Right lobe of liver (tissue), 6 donors: ENCODE measurements at regions not wholly inside any gene's neighbourhood (a gene's known extent, or its start where the extent isn't known, plus 50 kb on each side); places are given as distances from the start of the nearest gene placed in this dataset.

Source experiments
- ATAC-seq, 4 donors: fragments of 200-7000 bp; cut with Tn5 transposase; one replicate each; pipeline ENCODE4 v1.9.1; 2020; ENCODE audit warnings: mild to moderate bottlenecking in 4 of 4, moderate library complexity in 4 of 4
- DNase-seq, 3 donors: peaks; one replicate each; pipeline ENCODE4 v3.0.0-alpha.2; 2020
- H3K27ac ChIP-seq, 3 donors: fragments of 200-600 bp; one replicate each; pipeline ENCODE4 v1.8.0; 2022
- H3K27me3 ChIP-seq, 2 donors: fragments of 200-600 bp; one replicate each; pipeline ENCODE4 v1.8.0; 2022
- H3K36me3 ChIP-seq, 4 donors: fragments of 200-600 bp; sonication (generic) in 1 of 4; one replicate each; pipeline versions ENCODE4 v1.5.1 to v1.8.0; 2017 to 2022; ENCODE audit warnings: control low read depth in 1 of 4
- H3K4me1 ChIP-seq, 4 donors: fragments of 200-600 bp; sonication (generic) in 1 of 4; one replicate each; pipeline versions ENCODE4 v1.5.1 to v1.8.0; 2017 to 2022; ENCODE audit warnings: control low read depth in 1 of 4
- H3K4me3 ChIP-seq, 3 donors: fragments of 200-600 bp; one replicate each; pipeline ENCODE4 v1.8.0; 2022
- H3K9me3 ChIP-seq, 4 donors: fragments of 200-600 bp; sonication (generic) in 1 of 4; one replicate each; pipeline versions ENCODE4 v1.5.1 to v1.8.0; 2017 to 2022; ENCODE audit warnings: control low read depth in 1 of 4
- POLR2A ChIP-seq: fragments of 450-650 bp; IDR thresholded peaks from one replicate; pipeline ENCODE4 v1.6.1; 2017; ENCODE audit warnings: antibody characterized with exemption, mild to moderate bottlenecking
- WGBS: methylation state at CpG from one replicate; pipeline ENCODE4 v1.1.6; 2018; ENCODE audit warnings: low coverage, low lambda C conversion rate; ENCODE audit not compliant: insufficient coverage; ENCODE audit errors: missing lambda C conversion rate; 5-methylcytosine and 5-hydroxymethylcytosine counted together
- intact Hi-C, 2 donors: fragments of 100-400 bp; cut with DNase I; formaldehyde crosslinking; loops; one replicate each; pipeline versions ENCODE4 v1.11.2 to v1.14.1; 2022
- TF ChIP-seq, protein P1 (sequence below), 4 donors: fragments of 200-600 bp in 3 of 4; fragments of 450-650 bp in 1 of 4; IDR thresholded peaks; one replicate each; pipeline versions ENCODE4 v1.5.1 to v1.8.0; 2016 to 2022; ENCODE audit warnings: antibody characterized with exemption in 4 of 4, mild to moderate bottlenecking in 2 of 4
- donor health status: DM: no; HTN: yes; CAD: no.
- donor health status: DM: no; HTN: no; CAD: no.
- donor health status: DM: no; HTN: no; CAD: no.
- donor health status: DM: no; HTN: yes; CAD: no.
- donor health status: DM: no; HTN: yes; CAD: no.

DNA sequence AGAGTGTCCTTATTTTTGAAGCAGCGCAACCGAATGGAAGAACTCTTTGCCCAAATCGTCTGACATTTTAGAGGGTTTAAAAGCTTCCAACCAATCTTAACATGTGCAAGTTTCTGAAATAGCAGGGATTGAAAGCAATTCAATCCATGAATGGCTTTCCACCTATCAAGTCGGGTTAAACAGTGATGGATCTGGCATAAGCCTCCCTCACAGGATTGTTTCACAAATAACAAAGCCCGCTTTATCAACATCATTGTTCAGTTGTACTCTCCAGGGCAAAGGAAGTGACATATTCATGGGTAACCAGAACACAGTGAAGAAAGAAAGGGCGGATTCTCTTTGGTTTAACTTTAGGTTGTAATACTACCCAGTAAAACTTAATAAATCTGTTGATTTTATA is 497.3 kb downstream of the MTRR start:
- intact Hi-C loops, result no loop called here
- Histone ChIP-seq H3K4me1 (no peaks in the 10 kb centered on the region), H3K4me3 (no peak overlapping the region), H3K27me3 (no peaks in the 10 kb centered on the region), H3K36me3 (no peaks in the 10 kb centered on the region), H3K9me3 (no peaks in the 10 kb centered on the region), H3K27ac (no peak overlapping the region)
- no peak for ATAC-seq
- DNase-seq, result no peak
- TF ChIP-seq POLR2A, result no peak
- TF ChIP-seq, protein P1, sequence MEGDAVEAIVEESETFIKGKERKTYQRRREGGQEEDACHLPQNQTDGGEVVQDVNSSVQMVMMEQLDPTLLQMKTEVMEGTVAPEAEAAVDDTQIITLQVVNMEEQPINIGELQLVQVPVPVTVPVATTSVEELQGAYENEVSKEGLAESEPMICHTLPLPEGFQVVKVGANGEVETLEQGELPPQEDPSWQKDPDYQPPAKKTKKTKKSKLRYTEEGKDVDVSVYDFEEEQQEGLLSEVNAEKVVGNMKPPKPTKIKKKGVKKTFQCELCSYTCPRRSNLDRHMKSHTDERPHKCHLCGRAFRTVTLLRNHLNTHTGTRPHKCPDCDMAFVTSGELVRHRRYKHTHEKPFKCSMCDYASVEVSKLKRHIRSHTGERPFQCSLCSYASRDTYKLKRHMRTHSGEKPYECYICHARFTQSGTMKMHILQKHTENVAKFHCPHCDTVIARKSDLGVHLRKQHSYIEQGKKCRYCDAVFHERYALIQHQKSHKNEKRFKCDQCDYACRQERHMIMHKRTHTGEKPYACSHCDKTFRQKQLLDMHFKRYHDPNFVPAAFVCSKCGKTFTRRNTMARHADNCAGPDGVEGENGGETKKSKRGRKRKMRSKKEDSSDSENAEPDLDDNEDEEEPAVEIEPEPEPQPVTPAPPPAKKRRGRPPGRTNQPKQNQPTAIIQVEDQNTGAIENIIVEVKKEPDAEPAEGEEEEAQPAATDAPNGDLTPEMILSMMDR (IDR thresholded peaks at IDR 0.05), result no peak
- 47% methylated on average over 6 of the region's 6 CpGs for WGBS

DNA sequence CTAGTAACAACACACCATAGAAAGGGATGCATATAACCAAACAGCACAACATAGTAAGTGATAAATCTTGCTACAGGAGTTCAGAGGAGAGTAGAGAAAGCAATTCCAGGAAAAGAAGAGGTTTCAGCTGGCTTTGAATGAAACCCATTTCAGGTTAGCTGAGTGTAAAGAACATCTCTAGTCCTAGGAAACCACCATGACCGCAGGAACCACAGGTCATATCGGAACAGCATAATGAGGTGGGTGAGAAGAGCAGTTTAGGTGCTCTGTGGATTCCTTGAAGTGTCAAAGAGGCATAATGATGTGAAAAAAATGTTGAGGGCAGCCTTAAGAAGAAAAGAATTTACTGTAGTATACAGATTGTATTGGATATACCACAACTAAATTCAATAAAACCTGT is 507.5 kb downstream of the MTRR start:
- H3K27me3 ChIP-seq, result no peaks in the 10 kb centered on the region

DNA sequence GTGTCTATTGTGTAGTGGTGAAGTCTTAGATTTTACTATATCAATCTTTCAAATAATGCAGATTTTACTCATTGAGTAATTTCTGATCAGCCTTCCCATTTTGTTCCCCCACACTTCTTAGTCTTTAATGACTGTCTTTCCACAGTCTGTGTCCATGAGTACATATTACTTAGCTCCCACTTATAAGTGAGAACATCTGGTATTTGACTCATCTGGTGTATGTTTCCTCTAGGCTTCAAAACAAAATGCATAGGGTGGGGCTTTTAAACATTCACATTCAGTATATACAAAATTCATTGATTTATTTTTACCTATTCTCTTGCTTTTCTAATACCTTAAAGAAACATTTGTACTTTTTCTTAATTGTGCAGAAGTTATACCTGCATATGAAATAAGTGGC is 513.0 kb downstream of the MTRR start:
- TF ChIP-seq, protein P1 (IDR thresholded peaks at IDR 0.05), result no peak
- TF ChIP-seq POLR2A, result no peak
- intact Hi-C loops, result no loop called here
- ATAC-seq, result no peak

More for the DNA sequence above, 507.5 kb downstream of the MTRR start:
- no peak for TF ChIP-seq POLR2A
- TF ChIP-seq, protein P1 (IDR thresholded peaks at IDR 0.05), result no peak
- H3K4me1 ChIP-seq, result no peaks in the 10 kb centered on the region
- H3K9me3 ChIP-seq, result no peaks in the 10 kb centered on the region
- WGBS, result 65% methylated on average over 2 of the region's 2 CpGs
- no peak overlapping the region for H3K4me3 ChIP-seq
- H3K36me3 ChIP-seq, result no peaks in the 10 kb centered on the region
- ATAC-seq (no peak), DNase-seq (no peak)
- no peak overlapping the region for H3K27ac ChIP-seq
- intact Hi-C loops, result no loop called here

DNA sequence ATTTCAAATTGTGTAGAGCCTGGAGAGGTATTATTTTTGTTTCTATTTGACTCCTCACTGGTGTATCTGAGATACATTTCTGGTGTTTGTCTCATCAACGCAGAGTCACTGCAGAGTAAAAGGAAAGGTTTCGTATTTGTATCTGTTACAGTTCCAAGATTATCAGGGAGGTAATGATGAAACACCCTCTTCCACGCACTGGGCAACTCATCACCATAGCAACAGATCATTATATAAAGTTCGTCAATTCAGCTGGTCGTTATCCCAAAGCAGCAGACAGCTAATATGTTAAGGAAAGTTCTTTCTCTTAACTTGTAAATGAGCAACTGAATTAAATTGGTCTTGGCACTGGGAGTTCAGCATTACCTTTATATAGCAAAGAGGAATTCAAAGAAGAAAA is 513.5 kb downstream of the MTRR start:
- Histone ChIP-seq H3K27ac (no peak overlapping the region), H3K36me3 (no peaks in the 10 kb centered on the region), H3K9me3 (no peaks in the 10 kb centered on the region), H3K4me3 (no peak overlapping the region), H3K4me1 (no peaks in the 10 kb centered on the region), H3K27me3 (no peaks in the 10 kb centered on the region)
- intact Hi-C loops, result no loop called here
- 46% methylated on average over 5 of the region's 5 CpGs for WGBS
- ATAC-seq (no peak), DNase-seq (no peak)
- TF ChIP-seq, protein P1 (IDR thresholded peaks at IDR 0.05), result no peak
- no peak for TF ChIP-seq POLR2A

More for the DNA sequence above, 513.0 kb downstream of the MTRR start:
- no peak overlapping the region for H3K27ac ChIP-seq
- H3K27me3 ChIP-seq, result no peaks in the 10 kb centered on the region
- no peaks in the 10 kb centered on the region for H3K9me3 ChIP-seq
- DNase-seq, result no peak
- no peaks in the 10 kb centered on the region for H3K4me1 ChIP-seq
- H3K4me3 ChIP-seq, result no peak overlapping the region
- no peaks in the 10 kb centered on the region for H3K36me3 ChIP-seq

DNA sequence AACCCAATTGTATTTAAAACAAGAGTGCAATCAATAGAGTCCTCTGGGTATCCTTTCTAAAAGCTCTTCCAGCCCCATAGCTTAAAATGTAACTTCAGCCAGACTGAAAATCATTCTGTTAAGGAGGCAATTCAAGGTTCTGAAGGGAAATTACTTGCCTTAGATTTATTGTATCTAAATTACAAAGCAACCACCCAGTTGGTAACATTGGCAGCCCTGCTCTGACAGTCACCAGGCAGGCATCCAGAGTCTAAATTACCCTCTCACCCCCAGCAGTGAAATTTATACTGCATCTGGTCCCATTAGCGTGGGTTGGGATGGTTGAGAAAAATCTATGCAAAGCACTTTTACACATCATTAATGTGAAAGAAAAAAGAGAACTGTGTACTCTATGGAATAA is 514.7 kb downstream of the MTRR start:
- no peak for DNase-seq
- no peak overlapping the region for H3K4me3 ChIP-seq
- H3K4me1 ChIP-seq, result no peaks in the 10 kb centered on the region
- intact Hi-C loops, result no loop called here
- WGBS, result 54% methylated on average over 1 of the region's 1 CpG
- H3K9me3 ChIP-seq, result no peaks in the 10 kb centered on the region
- TF ChIP-seq, protein P1 (IDR thresholded peaks at IDR 0.05), result no peak
- TF ChIP-seq POLR2A, result no peak
- H3K27me3 ChIP-seq, result no peaks in the 10 kb centered on the region
- no peak for ATAC-seq
- no peaks in the 10 kb centered on the region for H3K36me3 ChIP-seq
- H3K27ac ChIP-seq, result no peak overlapping the region
